Sigmoid colon (tissue), 4 donors: ENCODE measurements at regions not wholly inside any gene's neighbourhood (a gene's known extent, or its start where the extent isn't known, plus 50 kb on each side); places are given as distances from the start of the nearest gene placed in this dataset.

Experiments used
- CTCF ChIP-seq, 4 experiments: fragments of 450-650 bp in 3 of 4; fragments of 200-600 bp in 1 of 4; IDR thresholded peaks; one replicate each; pipeline ENCODE4 v1.5.1; 2016 to 2019; ENCODE audit warnings: antibody characterized with exemption in 4 of 4, mild to moderate bottlenecking in 3 of 4, moderate library complexity in 2 of 4
- POLR2A ChIP-seq, 2 donors: fragments of 450-650 bp; IDR thresholded peaks; one replicate each; pipeline ENCODE4 v1.6.1; 2016; ENCODE audit warnings: antibody characterized with exemption in 2 of 2, mild to moderate bottlenecking in 2 of 2, moderate library complexity in 2 of 2
- POLR2AphosphoS5 ChIP-seq, 4 donors: sonication (generic); formaldehyde crosslinking; IDR thresholded peaks; one replicate each; pipeline ENCODE4 v1.6.1; 2017; ENCODE audit warnings: antibody characterized with exemption in 4 of 4

- TF ChIP-seq POLR2A (IDR thresholded peaks at IDR 0.05): no peak
- TF ChIP-seq POLR2AphosphoS5 (IDR thresholded peaks at IDR 0.05): peak in 1 of 4 donors; percentile 38
- TF ChIP-seq CTCF (IDR thresholded peaks at IDR 0.05): no peak
These were observed 119.6 kb downstream of the TES start for GRCh38 chr7:116329686-116330503.
